ENCODE measurements at regions not wholly inside any gene's neighbourhood (a gene's known extent, or its start where the extent isn't known, plus 50 kb on each side); places are given as distances from the start of the nearest gene placed in this dataset.
"Not testable (repeated sequence)": the region's sequence is repeated elsewhere in the genome, so short reads cannot be mapped to it uniquely, and the experiment has no call there.

- TF ChIP-seq ZNF281 (CRISPR knock-in tag; IDR thresholded peaks at IDR 0.05; ENCODE audit: borderline replicate concordance): no peak
- no peak for TF ChIP-seq CENPT (CRISPR knock-in tag; IDR thresholded peaks at IDR 0.05; ENCODE audit: low read depth)
- TF ChIP-seq DMAP1 (CRISPR knock-in tag; IDR thresholded peaks at IDR 0.05): no peak
- no peak for TF ChIP-seq ZBTB10 (CRISPR knock-in tag; IDR thresholded peaks at IDR 0.05; ENCODE audit: borderline replicate concordance)
These were observed 198.9 kb upstream of the CAND1 start (continued) for GRCh38 chr12:67070307-67070600.

GRCh38 chr12:67070604-67071003 lies 198.6 kb upstream of the CAND1 start:
- ATAC-seq (no peak), DNase-seq (ENCODE audit: low spot score) (no peak), FAIRE-seq (no peak)
- Histone ChIP-seq H3K27me3 (ENCODE audit: control insufficient read depth in 1 of 2, insufficient read depth in 2 of 2, low read length in 2 of 2) (peaks cover 4 to 35% of the 10 kb centered on the region in 2 experiments; a peak in 4 of 5 replicates), H3K4me2 (ENCODE audit: low read depth, low read length) (no peak overlapping the region), H3K9me3 (ENCODE audit: low read length) (no peaks in the 10 kb centered on the region), H3K36me3 (replicated peaks in 1 of 2; ENCODE audit: control insufficient read depth in 1 of 2, insufficient read depth in 2 of 2, low read length in 2 of 2) (no peaks in the 10 kb centered on the region), H3K4me1 (ENCODE audit: insufficient read depth, low read length) (peaks cover 6% of the 10 kb centered on the region; the same call in 1 of the 2 replicates), H3K4me3 (replicated peaks in 1 of 3; ENCODE audit: insufficient read depth in 1 of 3, low read depth in 2 of 3, low read length in 3 of 3) (no peak overlapping the region), H3K27ac (ENCODE audit: extremely low read length, insufficient read depth, low read length) (no peak overlapping the region), H3K79me2 (ENCODE audit: insufficient read depth, low read length) (no peaks in the 10 kb centered on the region), H4K20me1 (ENCODE audit: insufficient read depth, low read length) (no peaks in the 10 kb centered on the region), H2AFZ (ENCODE audit: low read length) (no peak overlapping the region), H3K9ac (ENCODE audit: insufficient read depth, low read depth, low read length) (no peak overlapping the region)
- CTCF ChIA-PET (ENCODE audit: low intra/inter-chr PET ratio, low total read pairs): no interaction called here
- BruUV-seq (replicated peaks): no TSS peak
- intact Hi-C loops (cut with micrococcal nuclease; ENCODE audit: unreplicated experiment) (no loop called here), in situ Hi-C loops (cut with HindIII; ENCODE audit: extremely low pct_ligation_motif_present, low pct_unique_long_range_greater_than_20kb) (no loop called here)
- TF ChIP-seq ZNF550 (CRISPR knock-in tag; IDR thresholded peaks at IDR 0.05; ENCODE audit: borderline replicate concordance) (no peak), NCOA1 (CRISPR knock-in tag; IDR thresholded peaks at IDR 0.05) (no peak), SOX6 (IDR thresholded peaks at IDR 0.05) (no peak), SOX6 (CRISPR knock-in tag; IDR thresholded peaks at IDR 0.05) (no peak), MLLT10 (CRISPR knock-in tag; IDR thresholded peaks at IDR 0.05) (no peak), TOPORS (CRISPR knock-in tag; IDR thresholded peaks at IDR 0.05) (no peak)
- 22% methylated on average over 4 of the region's 4 CpGs for WGBS (ENCODE audit: low lambda C conversion rate)
- POLR2A ChIA-PET: no interaction called here

GRCh38 chr12:67072281-67072680 lies 196.9 kb upstream of the CAND1 start:
- H3K9me3 ChIP-seq (ENCODE audit: low read length); CTCF ChIA-PET (ENCODE audit: low intra/inter-chr PET ratio, low total read pairs); intact Hi-C loops (cut with micrococcal nuclease; ENCODE audit: unreplicated experiment); H3K4me2 ChIP-seq (ENCODE audit: low read depth, low read length); POLR2A ChIA-PET; FAIRE-seq; BruUV-seq (replicated peaks); DNase-seq (ENCODE audit: low spot score); H3K79me2 ChIP-seq (ENCODE audit: insufficient read depth, low read length); H3K4me3 ChIP-seq (replicated peaks in 1 of 3; ENCODE audit: insufficient read depth in 1 of 3, low read depth in 2 of 3, low read length in 3 of 3); H3K9ac ChIP-seq (ENCODE audit: insufficient read depth, low read depth, low read length); H3K36me3 ChIP-seq (replicated peaks in 1 of 2; ENCODE audit: control insufficient read depth in 1 of 2, insufficient read depth in 2 of 2, low read length in 2 of 2); ATAC-seq; H4K20me1 ChIP-seq (ENCODE audit: insufficient read depth, low read length); H3K4me1 ChIP-seq (ENCODE audit: insufficient read depth, low read length); H3K27ac ChIP-seq (ENCODE audit: extremely low read length, insufficient read depth, low read length); H2AFZ ChIP-seq (ENCODE audit: low read length); in situ Hi-C loops (cut with HindIII; ENCODE audit: extremely low pct_ligation_motif_present, low pct_unique_long_range_greater_than_20kb): not testable (repeated sequence)
- 7% methylated on average over 4 of the region's 4 CpGs for WGBS (ENCODE audit: low lambda C conversion rate)
- H3K27me3 ChIP-seq (ENCODE audit: control insufficient read depth in 1 of 2, insufficient read depth in 2 of 2, low read length in 2 of 2): peaks cover 4 to 31% of the 10 kb centered on the region in 2 experiments; a peak in 4 of 5 replicates

All from HepG2 (cell line).